ENCODE measurements at regions not wholly inside any gene's neighbourhood (a gene's known extent, or its start where the extent isn't known, plus 50 kb on each side); places are given as distances from the start of the nearest gene placed in this dataset.
A peak's percentile ranks its signal among the peaks of the same experiment; 100 is the strongest.

DNA sequence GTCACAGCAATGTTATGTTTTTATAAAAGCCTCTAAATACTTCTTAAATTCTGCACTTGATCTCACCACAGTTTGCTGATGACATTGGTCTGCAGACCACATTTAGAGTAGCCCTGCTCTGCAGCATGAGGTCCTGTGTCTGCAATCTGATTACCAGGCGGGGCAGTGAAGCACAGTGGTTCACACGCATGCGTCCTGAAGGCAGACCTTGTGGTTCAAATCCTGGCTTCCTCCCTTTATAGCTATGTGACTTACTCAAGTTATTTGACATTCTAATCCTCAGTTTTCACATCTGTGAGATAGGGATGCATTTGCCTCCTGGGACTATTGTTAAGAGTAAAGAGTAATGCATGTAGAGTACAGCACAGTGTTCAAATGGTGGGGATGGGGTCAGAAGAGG, 50.3 kb downstream of the BMAL2 start:
- DNase-seq, result no peak

GRCh38 chr12:27383429-27384260, 51.0 kb downstream of the BMAL2 start:
- peak; percentile 58 to 63 for DNase-seq

GRCh38 chr12:27384261-27384590, 51.6 kb downstream of the BMAL2 start:
- no peak for DNase-seq

GRCh38 chr12:27385766-27386564, 53.3 kb downstream of the BMAL2 start:
- no peak for DNase-seq

- no peak for DNase-seq
Measured at GRCh38 chr12:27387473-27387872, 54.8 kb downstream of the BMAL2 start.

- no peak for DNase-seq
Measured at GRCh38 chr12:27388650-27389049, 56.0 kb downstream of the BMAL2 start.

DNA sequence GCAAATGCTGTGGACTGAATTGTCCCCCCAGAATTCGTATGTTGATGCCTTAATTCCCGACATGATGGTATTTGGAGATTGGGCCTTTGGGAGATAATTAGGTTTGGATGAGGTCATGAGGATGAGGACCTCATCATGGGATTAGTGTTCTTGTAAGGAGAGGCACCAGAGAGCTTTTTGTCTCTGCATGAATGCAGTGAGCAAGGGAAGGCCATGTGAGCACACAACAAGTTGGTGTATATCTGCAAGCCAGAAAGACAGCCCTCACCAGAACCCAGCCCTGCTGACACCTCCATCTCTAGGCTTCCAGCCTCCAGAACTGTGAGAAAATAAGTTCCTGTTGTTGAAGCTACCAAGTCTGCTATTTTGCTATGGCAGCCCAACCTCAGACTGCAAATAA, 51.9 kb upstream of the SMCO2 start:
- no peak for DNase-seq

DNA sequence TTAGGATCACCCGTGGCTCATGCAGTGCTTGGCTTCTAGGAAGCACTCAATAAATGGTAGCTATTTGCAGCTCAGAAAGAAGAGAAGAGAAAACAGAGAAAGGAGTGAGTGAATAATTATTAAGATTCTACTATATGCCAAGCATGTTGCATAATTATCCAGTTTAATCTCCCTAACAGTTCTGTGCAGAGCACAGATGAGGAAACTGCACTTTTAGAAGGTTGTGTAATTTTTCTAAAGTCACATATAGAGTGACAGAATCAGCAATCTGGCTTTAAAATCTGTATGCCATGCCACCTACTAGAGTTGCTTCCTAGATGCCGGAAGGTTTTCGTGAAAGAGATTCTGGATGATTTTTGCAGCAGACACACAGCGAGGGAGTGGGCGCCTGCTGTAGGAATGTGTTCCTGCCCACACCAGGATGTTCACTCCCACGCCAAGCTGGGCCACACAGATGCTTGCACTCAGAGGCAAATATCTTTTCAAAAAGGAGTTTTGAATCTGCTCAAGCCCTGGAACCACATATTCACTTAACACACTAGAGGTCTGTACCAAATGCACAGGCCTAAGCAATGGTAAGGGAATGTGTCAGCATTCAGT, 50.2 kb upstream of the SMCO2 start:
- DNase-seq, result no peak
